ENCODE measurements at regions not wholly inside any gene's neighbourhood (a gene's known extent, or its start where the extent isn't known, plus 50 kb on each side); places are given as distances from the start of the nearest gene placed in this dataset.

DNA sequence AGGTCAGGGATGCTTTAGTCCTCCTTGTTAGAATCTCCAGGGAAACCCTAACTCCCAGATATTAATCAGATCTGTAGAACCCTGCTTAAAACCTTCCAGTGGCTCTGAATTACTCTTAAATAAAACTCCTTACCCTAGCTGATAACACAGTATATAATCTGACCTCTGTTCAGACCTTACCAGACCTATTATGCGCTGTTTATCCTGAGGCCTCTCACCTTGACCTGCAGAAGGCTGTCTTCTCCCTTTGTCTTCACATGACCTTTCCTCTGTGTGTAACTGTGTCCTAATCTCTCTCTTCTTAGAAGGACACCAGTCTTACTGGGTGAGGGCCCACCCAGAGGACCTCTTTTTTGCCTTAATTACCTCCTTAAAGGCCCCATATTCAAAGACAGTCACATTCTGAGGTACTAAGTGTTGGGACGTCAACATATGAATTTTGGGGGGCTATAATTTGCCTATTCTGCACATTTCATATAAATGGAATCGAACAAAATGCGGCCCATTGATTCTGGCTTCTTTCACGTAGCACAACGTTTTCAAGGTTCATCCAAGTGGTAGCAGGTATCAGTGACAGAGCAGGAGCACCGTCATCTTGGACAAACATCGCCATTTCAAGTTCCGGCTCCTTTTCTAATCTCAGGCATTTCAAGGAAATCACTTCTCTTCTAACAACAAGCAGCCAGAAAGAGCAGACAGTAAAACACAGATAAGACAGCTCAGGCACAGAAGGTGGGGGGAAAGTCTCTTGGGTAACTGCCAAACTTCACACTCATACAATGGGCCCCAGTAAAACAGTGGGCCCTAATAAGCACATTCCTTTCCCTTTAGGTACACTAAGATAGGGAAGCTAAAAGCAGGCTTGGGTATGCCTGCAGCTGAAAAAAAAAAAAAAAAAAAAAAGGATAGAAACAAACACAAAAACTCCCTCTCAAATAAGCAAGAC lies 200.2 kb upstream of the NUDT4 start:
- no peak for DNase-seq (ENCODE audit: low read depth, low spot score)

DNA sequence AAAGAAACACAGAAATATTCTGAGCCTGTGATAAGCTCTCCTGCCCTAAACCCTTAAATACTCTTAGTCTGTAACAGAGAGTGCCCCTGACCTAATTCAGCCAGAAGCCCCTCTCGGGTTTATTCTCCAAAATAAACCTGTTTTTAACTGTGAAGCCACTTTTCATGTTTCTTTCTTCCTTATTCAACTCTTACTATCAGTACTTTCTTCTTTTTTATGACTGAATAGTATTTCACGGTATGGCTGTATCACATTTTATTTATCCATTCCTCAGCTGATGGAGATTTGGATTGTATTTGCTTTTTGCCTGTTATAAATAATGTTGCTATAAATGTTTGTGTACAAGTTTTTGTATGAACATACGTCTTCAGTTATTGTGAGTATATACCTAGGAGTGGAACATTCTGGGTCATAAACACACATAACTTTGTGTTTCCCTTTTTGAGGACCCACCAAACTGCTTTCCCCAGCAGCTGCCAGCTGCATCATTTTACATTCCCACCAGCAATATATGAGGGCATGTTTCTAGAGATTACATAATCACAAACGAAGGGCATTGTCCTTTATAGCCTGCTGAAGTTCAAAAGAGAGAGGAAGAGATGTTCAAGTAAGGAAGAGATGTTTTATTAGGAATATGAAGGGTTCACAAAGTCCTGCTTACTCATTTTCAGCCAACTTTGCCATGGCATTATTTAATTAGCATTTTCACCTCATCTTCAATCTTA lies 199.4 kb upstream of the NUDT4 start:
- no peak for DNase-seq (ENCODE audit: low read depth, low spot score)

DNA sequence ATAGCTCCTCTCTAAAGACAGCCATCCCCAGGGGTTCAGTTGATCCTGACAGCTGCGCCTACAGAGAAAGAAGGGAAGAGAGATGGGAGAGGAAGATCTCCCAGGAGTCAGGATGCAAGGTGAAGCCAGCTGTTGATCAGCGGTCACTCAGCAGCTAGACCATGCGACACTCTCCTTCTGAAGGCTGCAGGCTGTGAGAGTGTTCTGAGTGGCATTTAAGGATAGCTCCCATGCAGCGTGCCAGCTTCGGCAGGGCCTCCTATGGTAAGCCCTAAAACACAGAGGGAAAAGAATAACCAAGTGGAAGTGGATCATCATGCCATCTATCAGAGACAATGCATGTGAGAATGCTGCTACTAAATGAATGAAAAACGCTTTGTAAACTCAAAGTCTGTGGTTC lies 197.9 kb upstream of the NUDT4 start:
- no peak for DNase-seq (ENCODE audit: low read depth, low spot score)

DNA sequence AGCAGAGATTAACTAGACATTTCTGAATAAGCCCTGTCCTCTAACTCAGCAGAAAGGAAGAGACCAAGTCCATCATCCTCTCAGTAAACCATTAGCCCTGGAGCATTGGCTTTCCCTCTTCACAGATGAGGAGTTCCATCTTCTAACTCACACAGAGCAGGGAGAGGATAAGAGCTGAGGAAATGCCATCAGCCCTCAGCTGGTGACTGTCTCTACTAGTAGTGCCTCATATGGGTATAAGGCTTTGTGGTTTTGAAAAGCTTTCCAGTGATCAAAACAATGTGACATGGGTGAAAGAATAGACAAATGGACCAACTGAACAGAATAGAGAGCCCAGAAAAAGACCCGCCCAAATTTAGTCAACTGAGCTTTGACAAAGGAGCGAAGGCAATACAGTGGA lies 197.2 kb upstream of the NUDT4 start:
- DNase-seq (ENCODE audit: low read depth, low spot score), result no peak

DNA sequence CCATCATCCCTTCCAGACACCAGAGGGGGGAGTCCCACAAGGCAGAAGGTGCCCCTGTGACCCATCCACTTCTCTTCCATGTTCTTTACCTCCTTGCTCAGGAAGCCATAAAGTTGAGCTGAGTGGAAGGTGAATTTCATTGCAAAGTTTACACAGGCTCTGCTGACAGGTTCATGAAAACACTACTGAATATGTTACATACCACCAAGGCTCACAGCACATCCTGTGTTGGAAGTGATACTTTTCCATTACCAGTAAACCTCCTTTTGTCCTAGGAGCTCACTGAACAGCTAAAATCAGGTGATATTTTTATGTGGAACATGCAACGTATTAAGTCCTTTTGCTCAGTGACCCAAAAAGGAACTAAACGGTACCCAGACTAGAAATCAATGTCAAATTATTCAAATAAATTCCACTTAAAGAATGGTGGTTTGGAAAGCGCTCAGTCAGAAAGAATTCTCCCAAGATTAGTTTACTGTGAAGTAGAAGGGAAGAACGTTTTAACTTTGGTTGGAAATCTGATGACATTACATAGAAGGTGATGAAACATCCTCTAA lies 196.2 kb upstream of the NUDT4 start:
- no peak for DNase-seq (ENCODE audit: low read depth, low spot score)

DNA sequence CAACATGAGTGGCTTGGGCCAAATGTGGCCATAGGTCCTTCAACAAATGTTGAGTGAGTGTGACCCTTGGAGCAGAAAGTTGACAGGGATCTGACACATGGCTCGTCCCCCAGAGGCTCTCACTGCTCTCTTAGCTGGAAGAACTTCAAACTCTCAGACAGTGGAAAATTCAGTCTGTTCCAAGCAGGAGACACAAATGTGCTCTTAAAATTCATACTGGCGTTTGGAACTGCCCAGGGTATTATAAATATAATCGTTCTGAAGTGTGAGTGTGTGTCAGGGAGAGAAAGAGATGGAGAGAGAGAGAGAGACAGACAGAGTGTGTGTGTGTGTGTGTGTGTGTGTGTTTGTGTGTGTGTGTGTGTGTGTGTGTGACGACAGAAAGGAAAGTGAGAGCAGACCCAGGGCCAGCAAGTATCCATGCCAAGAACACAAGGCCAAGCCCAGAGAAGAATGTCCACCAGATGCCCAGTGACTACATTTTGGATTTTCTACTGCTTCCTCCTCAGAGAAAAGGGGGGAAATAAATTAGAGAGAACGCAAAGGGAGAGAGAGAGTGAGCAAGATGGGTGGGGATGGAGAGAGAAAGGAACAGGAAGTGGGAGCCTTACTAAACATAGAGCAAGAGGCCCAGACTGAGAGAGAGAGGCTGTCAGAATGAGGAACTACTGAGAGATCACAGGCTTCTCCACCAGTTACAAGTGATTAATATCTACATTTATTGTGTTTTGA lies 193.6 kb upstream of the NUDT4 start:
- no peak for DNase-seq (ENCODE audit: low read depth, low spot score)

DNA sequence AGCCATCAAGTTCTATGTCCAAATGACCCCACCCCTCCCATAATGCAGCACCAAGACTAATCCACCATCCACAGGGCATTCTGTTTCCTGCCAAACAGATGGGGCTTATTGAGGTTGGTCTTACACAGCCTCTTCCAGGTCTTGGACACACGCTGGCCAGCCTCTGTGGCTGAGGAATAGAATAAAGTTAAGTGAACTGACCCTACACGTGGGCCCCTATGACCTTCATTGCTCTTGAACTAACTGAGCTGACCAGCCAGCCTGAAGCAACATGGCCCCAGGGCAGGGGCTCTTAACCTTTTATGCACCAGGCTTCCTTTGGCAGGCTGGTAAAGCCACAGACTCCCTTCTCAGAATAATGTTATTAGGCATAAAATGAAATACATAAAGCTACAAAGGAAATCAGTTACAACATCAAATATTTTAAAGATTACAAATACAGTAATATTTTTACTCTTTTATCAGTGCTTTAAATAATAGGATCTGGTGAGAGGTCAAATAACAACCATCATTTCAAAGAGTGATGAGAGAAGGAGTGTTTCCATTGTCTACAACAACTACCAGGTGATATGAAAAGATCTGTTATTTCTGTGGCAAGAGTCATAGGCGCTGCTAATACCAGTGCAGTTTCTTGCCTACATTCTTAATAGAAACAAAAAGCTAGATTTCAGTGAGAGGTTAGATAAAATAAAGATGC lies 192.9 kb upstream of the NUDT4 start:
- DNase-seq (ENCODE audit: low read depth, low spot score), result no peak

DNA sequence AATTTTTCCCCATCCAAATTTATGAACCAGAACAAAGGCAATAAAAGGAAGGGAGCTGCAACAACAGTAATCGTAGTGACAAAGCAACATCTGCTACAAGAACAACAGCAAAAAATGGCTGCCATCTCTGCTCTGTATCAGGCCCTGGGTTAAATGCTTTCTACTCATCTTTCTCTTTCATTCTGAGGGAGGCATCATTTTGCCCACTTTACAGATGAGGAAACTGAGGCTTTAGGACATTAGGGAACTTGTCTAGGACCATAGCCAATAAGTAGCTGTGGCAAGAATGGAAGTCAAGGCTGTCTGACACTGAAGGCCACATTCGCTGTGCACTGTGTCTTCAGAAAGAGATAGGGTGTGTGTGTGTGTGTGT lies 192.4 kb upstream of the NUDT4 start:
- no peak for DNase-seq (ENCODE audit: low read depth, low spot score)

DNA sequence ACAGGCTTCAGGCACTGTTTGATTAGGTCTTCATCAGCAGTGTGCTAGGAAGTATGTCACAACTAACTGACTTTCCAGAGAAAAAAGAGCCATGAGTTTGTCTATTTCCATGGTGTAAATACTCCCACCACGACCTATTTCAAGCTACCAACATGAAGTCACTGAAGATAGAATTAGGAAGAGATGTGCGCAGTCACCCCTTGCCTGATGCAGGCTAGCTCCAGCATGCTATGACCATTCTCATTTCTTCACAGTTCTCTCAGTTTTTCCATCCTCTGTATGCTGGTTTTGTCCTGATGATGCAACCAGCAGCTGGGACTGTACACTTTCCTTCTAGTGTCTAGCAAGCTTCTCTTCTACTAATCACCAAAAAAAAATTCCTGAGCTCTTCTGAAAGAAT lies 191.6 kb upstream of the NUDT4 start:
- no peak for DNase-seq (ENCODE audit: low read depth, low spot score)

DNA sequence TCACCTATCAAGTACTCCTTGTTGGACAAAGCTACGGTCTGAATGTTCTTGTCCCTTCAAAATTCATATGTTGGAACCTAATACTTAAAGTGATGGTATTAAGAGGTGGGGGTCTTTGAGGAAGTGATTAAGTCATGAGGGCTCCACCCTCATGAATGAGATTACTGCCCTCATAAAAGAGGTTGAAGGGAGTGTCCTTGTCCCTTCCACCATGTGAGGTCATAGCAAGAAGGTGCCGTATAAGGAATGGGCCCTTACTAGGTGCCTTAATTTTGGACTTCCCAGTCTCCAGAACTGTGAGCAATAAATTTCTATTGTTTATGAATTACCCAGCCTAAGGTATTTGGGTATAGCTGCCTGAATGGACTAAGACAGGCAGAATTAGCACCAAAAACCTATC lies 191.1 kb upstream of the NUDT4 start:
- DNase-seq (ENCODE audit: low read depth, low spot score), result no peak

DNA sequence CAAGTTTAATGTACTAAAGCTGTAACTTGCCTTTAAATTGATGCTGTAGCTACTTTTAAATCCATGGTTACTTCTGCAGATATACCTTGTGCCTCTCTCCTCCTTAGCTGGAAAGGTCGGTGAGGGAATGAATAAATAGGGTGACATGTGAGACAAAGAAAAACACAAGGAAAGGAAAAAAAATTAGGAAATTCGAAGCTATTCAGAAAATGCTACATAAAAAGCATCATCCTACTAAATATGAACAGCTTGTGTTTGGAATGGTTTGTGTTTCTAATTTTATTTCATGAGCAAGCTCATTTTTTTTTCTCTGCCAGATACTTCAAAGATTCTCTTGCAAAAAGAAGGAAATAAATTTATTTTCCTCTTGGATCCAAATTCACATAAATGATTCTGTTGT lies 186.3 kb upstream of the NUDT4 start:
- no peak for DNase-seq (ENCODE audit: low read depth, low spot score)

DNA sequence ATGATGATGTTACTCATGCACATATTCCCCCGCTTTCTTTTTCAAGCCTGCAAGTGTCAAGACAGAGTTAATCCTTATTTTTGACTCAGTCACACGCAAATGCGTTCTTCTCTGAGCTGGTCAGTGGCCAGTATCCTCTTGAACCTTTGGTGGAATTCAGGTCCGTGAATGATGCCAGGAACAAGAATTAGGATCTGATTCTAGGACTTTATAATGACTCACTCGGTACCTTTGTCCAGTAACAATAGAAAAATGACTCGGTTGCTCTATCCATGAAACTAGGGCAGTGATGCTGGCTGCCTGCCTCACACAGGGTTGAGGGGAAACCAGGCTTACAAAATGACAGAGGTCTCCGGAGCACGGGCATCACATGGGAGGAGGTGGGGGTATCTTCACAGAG lies 185.8 kb upstream of the NUDT4 start:
- no peak for DNase-seq (ENCODE audit: low read depth, low spot score)

DNA sequence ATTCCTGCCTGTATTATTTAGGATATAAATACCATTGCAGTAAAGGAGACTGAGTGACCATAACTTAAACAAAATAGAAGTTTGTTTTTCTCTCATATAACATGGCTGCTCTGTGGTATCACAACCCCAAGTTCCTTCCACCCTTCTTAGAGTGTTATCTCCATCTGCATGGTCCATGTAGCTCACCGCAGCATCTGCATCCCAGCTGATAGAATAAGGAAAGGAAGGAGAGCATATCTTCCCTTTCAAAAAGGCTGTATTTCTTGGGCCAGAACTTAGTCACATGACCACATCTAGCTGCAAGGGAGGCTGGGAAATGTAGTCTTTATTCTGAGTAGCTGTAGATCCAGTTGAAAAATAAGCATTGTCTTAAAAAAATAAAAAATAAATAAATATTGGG lies 184.8 kb upstream of the NUDT4 start:
- DNase-seq (ENCODE audit: low read depth, low spot score), result no peak

DNA sequence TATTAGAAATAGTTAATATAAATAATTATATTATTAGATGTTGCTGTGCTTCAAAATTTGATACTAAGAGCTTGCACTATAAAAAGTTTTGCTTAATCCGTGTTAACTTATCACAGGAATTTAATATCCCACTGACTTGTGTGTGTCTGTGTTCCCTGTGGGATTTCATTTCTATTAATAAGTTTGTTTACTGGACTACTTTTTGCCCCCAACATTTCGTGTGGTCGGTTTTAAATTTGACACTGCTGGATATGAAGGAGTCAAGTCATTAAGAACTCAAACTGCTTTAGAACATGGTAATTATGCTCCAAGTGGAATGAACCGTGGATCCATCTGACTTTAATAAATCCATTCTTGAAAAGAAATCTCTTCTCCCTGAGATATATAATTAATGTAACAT lies 182.2 kb upstream of the NUDT4 start:
- DNase-seq (ENCODE audit: low read depth, low spot score), result no peak

DNA sequence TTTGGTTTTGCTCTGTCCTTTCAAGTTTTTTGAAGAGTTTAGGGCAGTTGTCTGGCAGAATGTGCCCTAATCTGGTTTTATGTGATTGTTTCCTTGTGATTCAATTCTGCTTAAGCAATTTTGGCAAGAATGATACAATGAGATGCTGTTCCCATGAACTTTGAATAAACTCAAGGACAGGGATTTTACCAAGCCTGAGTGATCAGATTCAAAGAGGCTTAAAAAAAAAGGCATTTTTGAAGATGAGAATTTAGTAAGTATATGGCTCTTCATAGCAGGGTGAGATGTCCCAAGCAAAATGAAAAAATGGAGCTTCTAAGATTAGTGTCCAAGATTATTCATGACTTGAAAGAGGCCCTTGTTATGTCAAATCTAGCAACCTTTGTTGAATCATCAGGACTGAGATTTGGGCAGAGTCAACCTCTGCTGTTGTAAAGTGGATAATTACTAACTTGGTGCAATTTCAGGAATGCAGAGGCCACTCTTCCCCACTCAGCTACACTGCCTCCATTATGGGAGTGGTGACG lies 180.6 kb upstream of the NUDT4 start:
- no peak for DNase-seq (ENCODE audit: low read depth, low spot score)

DNA sequence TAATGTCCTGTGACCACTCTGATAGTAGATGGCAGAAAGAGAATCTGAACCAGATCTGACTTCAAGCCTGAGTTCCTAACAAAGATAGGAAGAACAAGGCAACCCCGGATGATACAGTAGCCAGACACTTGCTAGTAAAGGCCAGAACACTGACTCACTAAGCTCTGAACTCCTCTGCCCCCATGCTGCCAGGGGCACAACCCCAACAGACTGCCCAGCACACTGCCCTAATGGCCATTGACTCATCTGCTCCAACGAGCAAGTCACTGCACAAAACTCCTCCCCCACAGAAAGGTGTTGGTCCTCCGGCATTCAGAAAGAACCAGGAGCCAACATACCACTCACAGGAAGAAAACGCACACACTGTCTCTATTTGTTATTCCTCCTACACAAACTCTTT lies 179.6 kb upstream of the NUDT4 start:
- peak; percentile 32 for DNase-seq (ENCODE audit: low read depth, low spot score)

DNA sequence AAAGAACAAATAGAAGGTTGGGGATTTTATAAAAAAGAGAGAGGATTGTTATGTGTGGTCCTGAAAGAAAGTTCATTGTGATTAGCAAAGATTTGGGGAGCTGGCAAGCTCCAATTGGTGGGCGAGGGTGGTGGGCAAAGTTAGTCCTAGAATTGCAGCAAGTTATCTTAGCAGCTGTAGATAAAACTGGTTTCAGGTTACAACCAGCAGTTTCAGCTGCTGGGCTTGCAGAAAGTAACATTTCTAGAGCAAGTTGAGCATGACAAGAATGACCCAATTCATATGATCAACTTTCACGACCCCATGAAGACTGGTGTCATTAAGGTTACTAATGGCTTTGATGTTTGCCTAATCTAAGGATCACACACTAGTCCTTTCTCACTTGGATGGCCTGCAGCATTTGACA lies 177.9 kb upstream of the NUDT4 start:
- DNase-seq (ENCODE audit: low read depth, low spot score), result no peak

DNA sequence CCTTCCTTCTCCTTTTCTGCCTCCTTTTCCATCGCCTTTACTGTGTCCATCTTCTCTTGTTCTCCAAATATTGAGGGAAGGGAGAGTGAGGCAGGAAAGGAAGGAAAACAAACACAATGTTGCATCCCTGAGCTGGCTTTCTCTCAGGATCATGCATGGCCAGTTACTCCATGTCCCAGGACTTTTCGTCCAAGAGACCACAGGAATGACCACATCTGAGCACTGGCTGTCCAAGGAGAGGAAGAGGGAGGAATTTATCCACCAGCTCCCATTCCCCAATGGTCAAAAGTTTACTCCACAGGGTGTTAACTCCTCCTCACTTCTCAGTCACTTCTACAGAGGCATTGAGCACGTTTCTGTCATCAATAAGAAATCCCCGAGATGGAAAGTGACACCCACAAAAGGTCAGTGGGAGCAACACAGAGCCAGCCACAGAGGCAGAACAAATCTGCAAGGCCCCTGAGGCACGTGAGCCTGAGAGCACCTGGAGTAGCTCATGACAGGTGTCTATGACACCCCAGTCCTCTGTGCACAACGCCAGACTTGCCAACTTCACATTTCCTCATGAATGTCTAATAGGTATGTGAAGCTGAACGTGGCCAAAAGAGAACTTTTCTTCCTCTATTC lies 177.3 kb upstream of the NUDT4 start:
- DNase-seq (ENCODE audit: low read depth, low spot score), result no peak

DNA sequence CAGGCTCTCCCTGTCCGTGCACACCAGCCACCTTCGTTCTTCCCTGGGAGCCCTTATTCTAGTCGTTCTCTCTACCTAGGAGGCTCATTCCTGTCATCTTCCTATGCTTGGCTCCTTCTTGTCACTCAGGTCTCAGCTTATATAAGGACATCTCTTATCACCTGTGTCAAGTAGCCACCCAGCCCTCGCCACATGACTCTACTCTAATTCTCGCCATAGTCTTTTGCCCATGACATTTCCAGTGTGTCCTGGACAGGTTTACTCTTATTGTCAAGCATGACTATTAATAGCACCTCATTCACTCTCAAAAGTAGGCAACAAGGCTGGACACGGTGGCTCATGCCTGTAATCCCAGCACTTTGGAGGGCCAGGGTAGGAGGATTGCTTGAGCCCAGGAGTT lies 175.7 kb upstream of the NUDT4 start:
- no peak for DNase-seq (ENCODE audit: low read depth, low spot score)

DNA sequence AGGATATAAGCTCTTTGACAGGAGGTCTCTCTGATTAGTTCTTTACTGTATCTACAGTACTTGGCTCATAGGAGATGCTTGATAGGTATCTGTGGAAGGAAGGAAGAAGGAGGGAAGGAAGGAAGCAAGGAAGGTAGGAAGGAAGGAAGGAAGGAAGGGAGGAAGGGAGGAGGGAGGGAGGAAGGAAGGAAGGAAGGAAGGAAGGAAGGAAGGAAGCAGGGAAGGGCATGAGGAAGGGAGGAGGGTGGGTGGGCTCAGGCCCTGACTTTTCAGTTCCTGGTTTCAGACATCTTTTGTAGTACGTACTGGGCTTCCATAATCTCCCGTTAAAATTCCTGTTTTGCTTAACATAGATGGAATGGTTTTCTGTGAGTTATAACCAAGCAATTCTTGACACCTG lies 175.0 kb upstream of the NUDT4 start:
- no peak for DNase-seq (ENCODE audit: low read depth, low spot score)

DNA sequence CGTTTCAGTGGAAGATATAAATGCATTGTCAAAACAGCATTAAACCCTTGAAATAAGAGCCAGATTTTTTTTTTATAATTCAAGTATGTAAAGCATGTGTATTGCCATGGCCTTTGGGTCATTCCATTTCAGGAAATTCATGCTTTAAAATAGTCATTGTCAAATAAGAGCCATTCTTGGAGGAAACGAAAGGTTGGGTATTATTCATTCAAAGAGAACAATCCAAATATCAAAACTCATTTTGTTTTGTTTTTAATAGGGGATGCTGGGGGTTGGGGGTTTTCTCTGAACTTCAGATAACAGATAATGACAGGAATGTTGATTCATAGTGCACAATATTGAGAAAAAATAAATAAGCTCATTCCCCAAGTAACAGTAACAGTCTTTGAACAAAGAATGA lies 174.4 kb upstream of the NUDT4 start:
- DNase-seq (ENCODE audit: low read depth, low spot score), result no peak

Data from ELF-1 (cell line).